ENCODE measurements at regions not wholly inside any gene's neighbourhood (a gene's known extent, or its start where the extent isn't known, plus 50 kb on each side); places are given as distances from the start of the nearest gene placed in this dataset.
A peak's percentile ranks its signal among the peaks of the same experiment; 100 is the strongest.

GRCh38 chr9:75239176-75239575 lies 150.9 kb downstream of the OSTF1 start:
- no peaks in the 10 kb centered on the region for H3K9me3 Mint-ChIP-seq (ENCODE audit: unreplicated experiment)
- H3K4me3 Mint-ChIP-seq (ENCODE audit: unreplicated experiment) = no peak overlapping the region
- DNase-seq (ENCODE audit: unreplicated experiment) = peak; percentile 97
- ChIA-PET CTCF (interaction anchor here (0.6 to 9.5 kb wide), 24 partner anchors 10 to 1135 kb away, joined by 3 to 109 read pairs (median 4); no protein-coding TSS in a partner anchor), POLR2A (interaction anchor here (1.2 to 2.2 kb wide), 3 partner anchors 9 to 58 kb away, joined by 4 to 6 read pairs (median 6); no protein-coding TSS in a partner anchor)
- H3K27ac Mint-ChIP-seq (ENCODE audit: low read depth, unreplicated experiment) = peak overlapping the region; percentile 86
- H3K27me3 Mint-ChIP-seq (ENCODE audit: insufficient read depth, unreplicated experiment) = no peaks in the 10 kb centered on the region
- BruUV-seq (replicated peaks) = no TSS peak
- H3K4me1 Mint-ChIP-seq (ENCODE audit: insufficient read depth, unreplicated experiment) = peaks cover 17% of the 10 kb centered on the region
- no peak for TF ChIP-seq CTCF (IDR thresholded peaks at IDR 0.05; ENCODE audit: unreplicated experiment)
- H3K36me3 Mint-ChIP-seq (ENCODE audit: insufficient read depth, unreplicated experiment) = peaks cover 7% of the 10 kb centered on the region
- intact Hi-C loops (cut with micrococcal nuclease) = loop anchor here (5.0 to 10.0 kb wide), 2 partner anchors 54 to 152 kb away; partner anchors contain the start of genes NMRK1 and OSTF1

DNA sequence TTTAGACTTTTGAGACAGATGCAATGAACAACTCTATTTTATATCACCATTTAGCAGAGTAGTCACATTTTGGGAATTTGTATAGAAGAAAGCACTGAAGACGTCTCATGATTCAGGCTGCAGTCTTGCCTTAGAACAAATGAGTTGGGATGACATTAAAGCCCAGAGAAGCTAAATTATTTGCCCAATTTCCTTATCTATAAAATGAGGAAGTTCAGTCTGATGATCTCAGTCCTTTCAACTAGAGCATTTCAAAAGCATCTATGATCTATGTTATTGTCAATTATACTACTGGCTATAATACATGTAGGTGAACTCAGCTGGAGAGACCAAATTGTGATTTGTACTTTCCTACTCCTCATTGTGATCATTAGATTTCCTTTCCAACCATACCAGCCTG lies 154.1 kb downstream of the OSTF1 start:
- DNase-seq (ENCODE audit: unreplicated experiment) = no peak
- no peak overlapping the region for H3K27ac Mint-ChIP-seq (ENCODE audit: low read depth, unreplicated experiment)
- peaks cover 13% of the 10 kb centered on the region for H3K4me1 Mint-ChIP-seq (ENCODE audit: insufficient read depth, unreplicated experiment)
- CTCF ChIA-PET = interaction anchor here (0.8 to 9.5 kb wide), 4 partner anchors 24 to 467 kb away, joined by 3 to 109 read pairs (median 4); no protein-coding TSS in a partner anchor
- POLR2A ChIA-PET = interaction anchor here (1.2 kb wide), 1 partner anchor 214 kb away, joined by 3 read pairs; the partner anchor contains the start of gene CARNMT1
- no TSS peak for BruUV-seq (replicated peaks)
- intact Hi-C loops (cut with micrococcal nuclease) = no loop called here
- H3K9me3 Mint-ChIP-seq (ENCODE audit: unreplicated experiment) = peaks cover 17% of the 10 kb centered on the region
- peaks cover 7% of the 10 kb centered on the region for H3K36me3 Mint-ChIP-seq (ENCODE audit: insufficient read depth, unreplicated experiment)
- no peaks in the 10 kb centered on the region for H3K27me3 Mint-ChIP-seq (ENCODE audit: insufficient read depth, unreplicated experiment)
- TF ChIP-seq CTCF (IDR thresholded peaks at IDR 0.05; ENCODE audit: unreplicated experiment) = no peak
- H3K4me3 Mint-ChIP-seq (ENCODE audit: unreplicated experiment) = no peak overlapping the region

DNA sequence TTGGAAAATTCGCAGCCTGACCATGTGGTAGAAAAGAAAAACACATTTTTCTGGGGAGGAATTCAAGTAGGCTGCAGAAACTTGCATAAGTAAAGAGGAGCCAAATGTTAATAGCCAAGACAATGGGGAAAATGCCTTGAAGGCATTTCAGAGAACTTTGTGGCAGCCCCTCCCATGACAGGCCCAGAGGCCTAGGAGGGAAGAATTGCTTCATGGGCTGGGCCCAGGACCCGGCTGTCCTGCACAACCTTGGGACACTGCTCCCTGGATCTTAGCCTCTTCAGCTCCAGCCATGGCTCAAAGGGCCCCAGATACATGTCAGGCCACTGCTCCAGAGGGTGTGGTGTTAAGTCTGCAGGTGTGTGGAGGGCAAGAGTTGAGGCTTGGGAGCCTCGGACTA lies 158.6 kb downstream of the OSTF1 start:
- no peaks in the 10 kb centered on the region for H3K36me3 Mint-ChIP-seq (ENCODE audit: insufficient read depth, unreplicated experiment)
- H3K9me3 Mint-ChIP-seq (ENCODE audit: unreplicated experiment) = peaks cover 23% of the 10 kb centered on the region
- H3K4me1 Mint-ChIP-seq (ENCODE audit: insufficient read depth, unreplicated experiment) = peaks cover 6% of the 10 kb centered on the region
- CTCF ChIA-PET = interaction anchor here (1.8 kb wide), 1 partner anchor 46 kb away, joined by 9 read pairs; no protein-coding TSS in a partner anchor
- H3K27ac Mint-ChIP-seq (ENCODE audit: low read depth, unreplicated experiment) = peak overlapping the region; percentile 13
- intact Hi-C loops (cut with micrococcal nuclease) = no loop called here
- DNase-seq (ENCODE audit: unreplicated experiment) = no peak
- no peak for TF ChIP-seq CTCF (IDR thresholded peaks at IDR 0.05; ENCODE audit: unreplicated experiment)
- BruUV-seq (replicated peaks) = no TSS peak
- POLR2A ChIA-PET = no interaction called here
- no peaks in the 10 kb centered on the region for H3K27me3 Mint-ChIP-seq (ENCODE audit: insufficient read depth, unreplicated experiment)
- no peak overlapping the region for H3K4me3 Mint-ChIP-seq (ENCODE audit: unreplicated experiment)

DNA sequence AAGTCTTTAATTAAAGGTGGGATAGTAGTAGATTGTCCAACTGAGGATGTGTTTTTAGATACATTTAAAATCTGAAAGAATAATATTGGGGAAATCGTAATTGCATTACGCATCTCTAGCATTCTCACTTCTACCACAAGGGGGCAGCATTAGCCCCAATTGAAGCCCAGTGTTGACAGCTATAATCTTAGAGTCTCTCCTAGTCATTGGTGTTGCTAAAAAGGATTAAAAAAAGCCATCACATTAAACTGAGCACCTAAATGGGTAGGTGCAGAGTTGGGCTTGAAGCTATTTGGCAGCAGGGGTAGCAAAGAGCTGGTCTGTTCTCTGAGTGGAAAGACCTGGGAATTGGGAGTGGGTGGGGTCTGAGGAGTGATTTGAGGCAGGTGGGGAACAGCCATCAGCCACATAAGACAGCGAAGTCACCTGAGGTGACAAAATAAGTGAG lies 177.2 kb downstream of the OSTF1 start:
- ChIA-PET POLR2A (no interaction called here), CTCF (interaction anchor here (0.5 to 2.6 kb wide), 33 partner anchors 10 to 1042 kb away, joined by 3 to 29 read pairs (median 4); no protein-coding TSS in a partner anchor)
- H3K27ac Mint-ChIP-seq (ENCODE audit: low read depth, unreplicated experiment) = no peak overlapping the region
- H3K9me3 Mint-ChIP-seq (ENCODE audit: unreplicated experiment) = no peaks in the 10 kb centered on the region
- BruUV-seq (replicated peaks) = no TSS peak
- no peaks in the 10 kb centered on the region for H3K27me3 Mint-ChIP-seq (ENCODE audit: insufficient read depth, unreplicated experiment)
- no peak overlapping the region for H3K4me3 Mint-ChIP-seq (ENCODE audit: unreplicated experiment)
- H3K36me3 Mint-ChIP-seq (ENCODE audit: insufficient read depth, unreplicated experiment) = no peaks in the 10 kb centered on the region
- TF ChIP-seq CTCF (IDR thresholded peaks at IDR 0.05; ENCODE audit: unreplicated experiment) = peak; percentile 75
- peak; percentile 66 for DNase-seq (ENCODE audit: unreplicated experiment)
- no peaks in the 10 kb centered on the region for H3K4me1 Mint-ChIP-seq (ENCODE audit: insufficient read depth, unreplicated experiment)
- intact Hi-C loops (cut with micrococcal nuclease) = loop anchor here (2.0 to 10.0 kb wide), 2 partner anchors 599 to 1037 kb away; no protein-coding TSS in a partner anchor

All from MCF 10A (cell line).